GM19455 (cell line): ENCODE measurements at regions not wholly inside any gene's neighbourhood (a gene's known extent, or its start where the extent isn't known, plus 50 kb on each side); places are given as distances from the start of the nearest gene placed in this dataset.
A peak's percentile ranks its signal among the peaks of the same experiment; 100 is the strongest.

Source experiments
- ATAC-seq: cut with Tn5 transposase; IDR thresholded peaks from one replicate; pipeline ENCODE4 v1.9.1; 2021; ENCODE audit not compliant: unreplicated experiment

GRCh38 chr12:92365836-92366235 is 220.2 kb upstream of the BTG1 start:
- ATAC-seq: no peak

- ATAC-seq: no peak
Observed at GRCh38 chr12:92365333-92365732, 219.7 kb upstream of the BTG1 start.

GRCh38 chr12:92363295-92364146 is 217.9 kb upstream of the BTG1 start:
- ATAC-seq: peak; percentile 74

GRCh38 chr12:92362785-92363184 is 217.1 kb upstream of the BTG1 start:
- ATAC-seq: no peak

GRCh38 chr12:92362126-92362525 is 216.5 kb upstream of the BTG1 start:
- ATAC-seq: no peak

- ATAC-seq: no peak
Observed at GRCh38 chr12:92360543-92360942, 214.9 kb upstream of the BTG1 start.

- no peak for ATAC-seq
Observed at GRCh38 chr12:92359581-92360209, 214.0 kb upstream of the BTG1 start.

- no peak for ATAC-seq
Observed at GRCh38 chr12:92357584-92358261, 212.1 kb upstream of the BTG1 start.

GRCh38 chr12:92356425-92356824 is 210.8 kb upstream of the BTG1 start:
- ATAC-seq: no peak

GRCh38 chr12:92349635-92350034 is 204.0 kb upstream of the BTG1 start:
- no peak for ATAC-seq

GRCh38 chr12:92342574-92342973 is 196.9 kb upstream of the BTG1 start:
- no peak for ATAC-seq

- peak; percentile 58 for ATAC-seq
Observed at GRCh38 chr12:92341065-92341668, 195.5 kb upstream of the BTG1 start.

- ATAC-seq: no peak
Observed at GRCh38 chr12:92340441-92341064, 194.9 kb upstream of the BTG1 start.

GRCh38 chr12:92340003-92340402 is 194.4 kb upstream of the BTG1 start:
- no peak for ATAC-seq

GRCh38 chr12:92339198-92339821 is 193.7 kb upstream of the BTG1 start:
- no peak for ATAC-seq

GRCh38 chr12:92338671-92339070 is 193.0 kb upstream of the BTG1 start:
- ATAC-seq: no peak

- no peak for ATAC-seq
Observed at GRCh38 chr12:92338102-92338501, 192.5 kb upstream of the BTG1 start.

- no peak for ATAC-seq
Observed at GRCh38 chr12:92337128-92337527, 191.5 kb upstream of the BTG1 start.

GRCh38 chr12:92336641-92337040 is 191.0 kb upstream of the BTG1 start:
- no peak for ATAC-seq

GRCh38 chr12:92335831-92336230 is 190.2 kb upstream of the BTG1 start:
- no peak for ATAC-seq

GRCh38 chr12:92334552-92334951 is 188.9 kb upstream of the BTG1 start:
- ATAC-seq: no peak
